Upper lobe of left lung (tissue), 6 donors: ENCODE measurements at regions not wholly inside any gene's neighbourhood (a gene's known extent, or its start where the extent isn't known, plus 50 kb on each side); places are given as distances from the start of the nearest gene placed in this dataset.
A peak's percentile ranks its signal among the peaks of the same experiment; 100 is the strongest.

Experiments
- ATAC-seq, 2 donors: fragments of 200-7000 bp; cut with Tn5 transposase; one replicate each; pipeline ENCODE4 v1.9.1; 2022; ENCODE audit warnings: mild to moderate bottlenecking in 2 of 2, moderate library complexity in 2 of 2; ENCODE audit not compliant: low FRiP score in 2 of 2
- DNase-seq, 2 donors: peaks; one replicate each; pipeline ENCODE4 v3.0.0-alpha.2; 2019 to 2020
- H3K27ac ChIP-seq, 4 donors: fragments of 200-600 bp; sonication (generic); one replicate each; pipeline ENCODE4 v1.5.1; 2016 to 2019
- H3K27me3 ChIP-seq, 4 donors: fragments of 200-600 bp; sonication (generic); one replicate each; pipeline ENCODE4 v1.5.1; 2017 to 2019
- H3K36me3 ChIP-seq, 4 donors: fragments of 200-600 bp; sonication (generic); one replicate each; pipeline ENCODE4 v1.5.1; 2016 to 2019
- H3K4me1 ChIP-seq, 4 donors: fragments of 200-600 bp; sonication (generic); one replicate each; pipeline ENCODE4 v1.5.1; 2018 to 2019
- H3K4me3 ChIP-seq, 4 donors: fragments of 200-600 bp; sonication (generic); one replicate each; pipeline ENCODE4 v1.5.1; 2017 to 2019; ENCODE audit warnings: mild to moderate bottlenecking in 2 of 4, moderate library complexity in 1 of 4
- H3K9me3 ChIP-seq, 4 donors: fragments of 200-600 bp; sonication (generic); one replicate each; pipeline ENCODE4 v1.5.1; 2018 to 2019
- EP300 ChIP-seq, 4 donors: sonication (generic); formaldehyde crosslinking; IDR thresholded peaks; one replicate each; pipeline ENCODE4 v1.5.1; 2017; ENCODE audit warnings: antibody characterized with exemption in 4 of 4, control low read depth in 2 of 4
- POLR2A ChIP-seq, 4 donors: fragments of 450-650 bp; IDR thresholded peaks; one replicate each; pipeline ENCODE4 v1.5.1; 2016 to 2017; ENCODE audit warnings: antibody characterized with exemption in 4 of 4, mild to moderate bottlenecking in 2 of 4
- POLR2AphosphoS5 ChIP-seq, 2 donors: sonication (generic); formaldehyde crosslinking; IDR thresholded peaks; one replicate each; pipeline ENCODE4 v1.5.1; 2017; ENCODE audit warnings: antibody characterized with exemption in 2 of 2
- WGBS, 2 donors: methylation state at CpG; one replicate each; pipeline ENCODE4 v1.1.5; 2017 to 2018; 5-methylcytosine and 5-hydroxymethylcytosine counted together
- TF ChIP-seq, protein P1 (sequence below), 6 experiments: fragments of 450-650 bp in 4 of 6; fragments of 200-600 bp in 2 of 6; sonication (generic) in 2 of 6; IDR thresholded peaks; one replicate each; pipeline ENCODE4 v1.5.1; 2016 to 2019; ENCODE audit warnings: antibody characterized with exemption in 6 of 6
- donor health status: DM: no; HTN: no; CAD: no; lungs with moderate emphysema.
- donor health status: DM: no; HTN: yes; CAD: no; lungs with severe emphysema.

DNA sequence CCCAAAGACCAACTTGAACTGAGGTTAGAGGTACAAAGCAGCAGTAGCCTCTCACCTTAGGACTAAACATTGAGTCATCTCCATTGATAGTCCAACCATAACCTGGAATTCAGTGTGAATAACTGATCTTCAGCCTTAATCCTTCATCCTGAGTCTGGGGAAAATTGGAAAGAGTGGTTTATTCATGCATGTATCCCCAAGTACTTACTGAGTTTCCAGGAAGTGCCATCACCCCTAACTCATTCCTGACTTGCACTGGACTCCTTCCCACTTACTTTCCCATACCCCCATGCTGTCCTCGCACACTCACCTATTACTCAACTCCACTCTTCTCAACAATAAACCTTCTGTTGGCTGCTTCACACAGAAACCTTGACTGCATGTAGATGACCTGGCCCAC lies 161.4 kb upstream of the ZNF462 start:
- H3K4me1 ChIP-seq: peaks cover 0 to 10% (median 6%) of the 10 kb centered on the region in 4 donors
- no peak overlapping the region for H3K4me3 ChIP-seq
- H3K27ac ChIP-seq: no peak overlapping the region
- 95 to 96% methylated on average over 1 of the region's 1 CpG for WGBS, 2 donors
- no peaks in the 10 kb centered on the region for H3K36me3 ChIP-seq
- no peaks in the 10 kb centered on the region for H3K27me3 ChIP-seq
- DNase-seq (no peak), ATAC-seq (no peak)
- TF ChIP-seq POLR2AphosphoS5 (IDR thresholded peaks at IDR 0.05) (no peak), POLR2A (IDR thresholded peaks at IDR 0.05) (no peak), EP300 (IDR thresholded peaks at IDR 0.05) (no peak)
- TF ChIP-seq, protein P1, sequence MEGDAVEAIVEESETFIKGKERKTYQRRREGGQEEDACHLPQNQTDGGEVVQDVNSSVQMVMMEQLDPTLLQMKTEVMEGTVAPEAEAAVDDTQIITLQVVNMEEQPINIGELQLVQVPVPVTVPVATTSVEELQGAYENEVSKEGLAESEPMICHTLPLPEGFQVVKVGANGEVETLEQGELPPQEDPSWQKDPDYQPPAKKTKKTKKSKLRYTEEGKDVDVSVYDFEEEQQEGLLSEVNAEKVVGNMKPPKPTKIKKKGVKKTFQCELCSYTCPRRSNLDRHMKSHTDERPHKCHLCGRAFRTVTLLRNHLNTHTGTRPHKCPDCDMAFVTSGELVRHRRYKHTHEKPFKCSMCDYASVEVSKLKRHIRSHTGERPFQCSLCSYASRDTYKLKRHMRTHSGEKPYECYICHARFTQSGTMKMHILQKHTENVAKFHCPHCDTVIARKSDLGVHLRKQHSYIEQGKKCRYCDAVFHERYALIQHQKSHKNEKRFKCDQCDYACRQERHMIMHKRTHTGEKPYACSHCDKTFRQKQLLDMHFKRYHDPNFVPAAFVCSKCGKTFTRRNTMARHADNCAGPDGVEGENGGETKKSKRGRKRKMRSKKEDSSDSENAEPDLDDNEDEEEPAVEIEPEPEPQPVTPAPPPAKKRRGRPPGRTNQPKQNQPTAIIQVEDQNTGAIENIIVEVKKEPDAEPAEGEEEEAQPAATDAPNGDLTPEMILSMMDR (IDR thresholded peaks at IDR 0.05): no peak
- no peaks in the 10 kb centered on the region for H3K9me3 ChIP-seq

GRCh38 chr9:106704056-106704615 lies 158.8 kb upstream of the ZNF462 start:
- no peak overlapping the region for H3K27ac ChIP-seq
- ATAC-seq (no peak), DNase-seq (no peak)
- H3K27me3 ChIP-seq: no peaks in the 10 kb centered on the region
- 75 to 86% methylated on average over 5 of the region's 5 CpGs for WGBS, 2 donors
- TF ChIP-seq EP300 (IDR thresholded peaks at IDR 0.05) (no peak), POLR2AphosphoS5 (IDR thresholded peaks at IDR 0.05) (no peak), POLR2A (IDR thresholded peaks at IDR 0.05) (no peak)
- TF ChIP-seq, protein P1 (IDR thresholded peaks at IDR 0.05): no peak
- H3K9me3 ChIP-seq: no peaks in the 10 kb centered on the region
- H3K36me3 ChIP-seq: no peaks in the 10 kb centered on the region
- H3K4me1 ChIP-seq: peaks cover 0 to 9% (median 0%) of the 10 kb centered on the region in 4 donors
- H3K4me3 ChIP-seq: no peak overlapping the region

DNA sequence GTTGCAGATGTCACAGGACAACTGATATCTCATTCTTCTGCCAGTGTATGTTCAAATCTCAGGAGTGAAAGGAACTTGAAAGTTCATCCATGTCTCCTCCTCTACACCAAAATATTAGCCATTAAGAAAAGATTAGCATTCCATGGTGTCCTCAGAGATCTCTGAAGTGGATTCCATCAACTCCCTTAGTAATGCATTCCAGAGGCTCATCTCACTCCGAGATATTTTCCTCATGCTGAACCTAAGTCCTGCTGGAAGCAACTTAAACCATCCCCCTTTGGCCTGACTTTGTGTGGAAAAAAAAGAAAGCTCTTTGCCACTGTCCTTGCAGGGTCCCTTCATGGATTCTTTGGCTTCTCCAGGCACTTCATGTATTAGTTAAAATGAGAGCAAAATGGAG lies 155.7 kb upstream of the ZNF462 start:
- H3K4me3 ChIP-seq: no peak overlapping the region
- peaks cover 0 to 9% (median 0%) of the 10 kb centered on the region in 4 donors for H3K4me1 ChIP-seq
- no peaks in the 10 kb centered on the region for H3K27me3 ChIP-seq
- DNase-seq (no peak), ATAC-seq (peak in 1 of 2 donors; percentile 59)
- no peaks in the 10 kb centered on the region for H3K9me3 ChIP-seq
- H3K27ac ChIP-seq: no peak overlapping the region
- 71 to 84% methylated on average over 1 of the region's 1 CpG for WGBS, 2 donors
- H3K36me3 ChIP-seq: no peaks in the 10 kb centered on the region
- no peak for TF ChIP-seq POLR2A (IDR thresholded peaks at IDR 0.05)
- TF ChIP-seq, protein P1 (IDR thresholded peaks at IDR 0.05): no peak
- no peak for TF ChIP-seq POLR2AphosphoS5 (IDR thresholded peaks at IDR 0.05)
- TF ChIP-seq EP300 (IDR thresholded peaks at IDR 0.05): no peak

- 66 to 71% methylated on average over 13 of the region's 13 CpGs for WGBS, 2 donors
- no peak overlapping the region for H3K4me3 ChIP-seq
- peaks cover 0 to 9% (median 0%) of the 10 kb centered on the region in 4 donors for H3K4me1 ChIP-seq
- DNase-seq: no peak
- no peaks in the 10 kb centered on the region for H3K9me3 ChIP-seq
- ATAC-seq: peak in 1 of 2 donors; percentile 77
- TF ChIP-seq, protein P1 (IDR thresholded peaks at IDR 0.05): no peak
- TF ChIP-seq POLR2A (IDR thresholded peaks at IDR 0.05): no peak
- TF ChIP-seq POLR2AphosphoS5 (IDR thresholded peaks at IDR 0.05): no peak
- H3K27me3 ChIP-seq: no peaks in the 10 kb centered on the region
- no peak overlapping the region for H3K27ac ChIP-seq
- H3K36me3 ChIP-seq: no peaks in the 10 kb centered on the region
Measured at GRCh38 chr9:106707738-106708474, 155.1 kb upstream of the ZNF462 start.
